Calu3 (cell line): ENCODE measurements at regions not wholly inside any gene's neighbourhood (a gene's known extent, or its start where the extent isn't known, plus 50 kb on each side); places are given as distances from the start of the nearest gene placed in this dataset.
"Not testable (repeated sequence)": the region's sequence is repeated elsewhere in the genome, so short reads cannot be mapped to it uniquely, and the experiment has no call there.

Source experiments
- BruUV-seq: library from RNA; stranded (reverse); fragments of 400-500 nt; replicated peaks from 2 replicates; lab custom pipeline; 2021; lab: Mats Ljungman, UMichigan
- CTCF ChIA-PET: fragments of 300-600 bp; sonication (Branson Sonifier 250); formaldehyde crosslinking; loops from one replicate; lab custom pipeline; 2022; ENCODE audit warnings: antibody characterized with exemption; lab: Charles Lee
- DNase-seq: peaks from one replicate; pipeline ENCODE4 v3.0.0; 2022
- H3K27ac Mint-ChIP-seq: one replicate; pipeline ENCODE4 v1.8.0; 2022; ENCODE audit warnings: mixed read lengths; ENCODE audit not compliant: unreplicated experiment
- H3K27me3 Mint-ChIP-seq: one replicate; pipeline ENCODE4 v1.8.0; 2022; ENCODE audit warnings: mixed read lengths; ENCODE audit not compliant: unreplicated experiment
- H3K36me3 Mint-ChIP-seq: one replicate; pipeline ENCODE4 v1.8.0; 2022; ENCODE audit warnings: mild to moderate bottlenecking, moderate library complexity, mixed read lengths; ENCODE audit not compliant: insufficient read depth, unreplicated experiment
- H3K4me1 Mint-ChIP-seq: one replicate; pipeline ENCODE4 v1.8.0; 2022; ENCODE audit warnings: mild to moderate bottlenecking, low read depth, mixed read lengths; ENCODE audit not compliant: unreplicated experiment
- H3K4me3 Mint-ChIP-seq: one replicate; pipeline ENCODE4 v1.8.0; 2022; ENCODE audit warnings: mild to moderate bottlenecking, low read depth, moderate library complexity, mixed read lengths; ENCODE audit not compliant: unreplicated experiment
- H3K9me3 Mint-ChIP-seq: one replicate; pipeline ENCODE4 v1.8.0; 2022; ENCODE audit warnings: low read depth, mixed read lengths; ENCODE audit not compliant: unreplicated experiment
- intact Hi-C: fragments of 100-400 bp; cut with micrococcal nuclease; formaldehyde crosslinking; loops from one replicate; pipeline ENCODE4 v1.10.0; 2022; ENCODE audit not compliant: unreplicated experiment
- TF ChIP-seq, protein P1 (sequence below): fragments of 200-600 bp; IDR thresholded peaks from one replicate; pipeline ENCODE4 v1.8.0; 2022; ENCODE audit warnings: antibody characterized with exemption; ENCODE audit not compliant: unreplicated experiment

- CTCF ChIA-PET, H3K9me3 Mint-ChIP-seq, BruUV-seq: not testable (repeated sequence)
These were observed 79.8 kb downstream of the LGALS9B start for GRCh38 chr17:20387549-20387948.

DNA sequence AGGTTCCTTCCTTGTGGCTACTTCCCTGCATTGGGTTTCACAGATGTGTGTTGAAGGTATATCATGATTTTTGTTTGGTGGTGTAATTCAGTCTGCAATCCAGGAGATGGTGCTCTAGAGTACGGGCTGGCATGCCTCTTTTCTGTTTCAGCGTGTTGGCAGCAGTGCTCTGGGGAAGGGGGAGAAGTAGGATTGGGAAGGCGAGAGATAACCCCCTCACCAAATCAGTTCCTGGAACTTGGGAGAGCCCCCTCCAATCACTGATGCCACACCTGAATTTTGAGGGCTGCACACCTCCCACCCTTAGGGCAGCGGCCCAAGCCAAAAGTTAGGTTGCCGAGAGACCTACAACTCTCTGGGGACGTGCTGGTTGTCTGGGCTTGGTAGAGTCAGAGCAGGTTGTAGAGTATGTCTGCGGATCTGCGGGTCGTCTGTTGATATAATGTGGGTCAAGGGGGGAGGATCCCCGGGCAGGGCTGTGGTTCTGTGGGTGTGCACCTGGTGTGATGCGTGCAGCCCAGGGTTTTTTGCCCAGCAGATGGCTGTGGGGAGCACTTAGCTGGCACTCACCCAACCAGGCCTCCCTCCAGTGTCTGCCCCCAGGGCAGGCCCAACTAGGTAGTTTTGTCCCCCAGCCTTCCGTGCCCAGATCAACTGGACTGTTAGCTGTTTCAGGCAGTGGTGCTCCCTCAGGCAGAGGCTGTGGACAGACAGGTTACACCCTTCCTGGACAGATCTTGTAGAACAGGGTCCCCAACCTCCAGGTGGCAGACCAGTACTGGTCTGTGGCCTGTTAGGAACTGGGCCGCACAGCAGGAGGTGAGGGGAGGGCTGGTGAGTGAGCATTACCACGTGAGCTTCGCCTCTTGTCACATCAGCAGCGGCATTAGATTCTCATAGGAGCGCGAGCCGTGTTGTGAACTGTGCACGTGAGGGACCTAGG lies 85.7 kb downstream of the LGALS9B start:
- intact Hi-C loops, CTCF ChIA-PET, H3K9me3 Mint-ChIP-seq, H3K36me3 Mint-ChIP-seq, H3K27me3 Mint-ChIP-seq, BruUV-seq, H3K27ac Mint-ChIP-seq: not testable (repeated sequence)
- H3K4me1 Mint-ChIP-seq = peaks cover 11% of the 10 kb centered on the region
- peak; percentile 11 for DNase-seq
- peak overlapping the region; percentile 58 for H3K4me3 Mint-ChIP-seq
- TF ChIP-seq, protein P1, sequence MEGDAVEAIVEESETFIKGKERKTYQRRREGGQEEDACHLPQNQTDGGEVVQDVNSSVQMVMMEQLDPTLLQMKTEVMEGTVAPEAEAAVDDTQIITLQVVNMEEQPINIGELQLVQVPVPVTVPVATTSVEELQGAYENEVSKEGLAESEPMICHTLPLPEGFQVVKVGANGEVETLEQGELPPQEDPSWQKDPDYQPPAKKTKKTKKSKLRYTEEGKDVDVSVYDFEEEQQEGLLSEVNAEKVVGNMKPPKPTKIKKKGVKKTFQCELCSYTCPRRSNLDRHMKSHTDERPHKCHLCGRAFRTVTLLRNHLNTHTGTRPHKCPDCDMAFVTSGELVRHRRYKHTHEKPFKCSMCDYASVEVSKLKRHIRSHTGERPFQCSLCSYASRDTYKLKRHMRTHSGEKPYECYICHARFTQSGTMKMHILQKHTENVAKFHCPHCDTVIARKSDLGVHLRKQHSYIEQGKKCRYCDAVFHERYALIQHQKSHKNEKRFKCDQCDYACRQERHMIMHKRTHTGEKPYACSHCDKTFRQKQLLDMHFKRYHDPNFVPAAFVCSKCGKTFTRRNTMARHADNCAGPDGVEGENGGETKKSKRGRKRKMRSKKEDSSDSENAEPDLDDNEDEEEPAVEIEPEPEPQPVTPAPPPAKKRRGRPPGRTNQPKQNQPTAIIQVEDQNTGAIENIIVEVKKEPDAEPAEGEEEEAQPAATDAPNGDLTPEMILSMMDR = peak; percentile 44

More at GRCh38 chr17:20387549-20387948, 79.8 kb downstream of the LGALS9B start:
- H3K36me3 Mint-ChIP-seq, H3K4me1 Mint-ChIP-seq, H3K4me3 Mint-ChIP-seq, intact Hi-C loops, DNase-seq, H3K27ac Mint-ChIP-seq, H3K27me3 Mint-ChIP-seq: not testable (repeated sequence)

DNA sequence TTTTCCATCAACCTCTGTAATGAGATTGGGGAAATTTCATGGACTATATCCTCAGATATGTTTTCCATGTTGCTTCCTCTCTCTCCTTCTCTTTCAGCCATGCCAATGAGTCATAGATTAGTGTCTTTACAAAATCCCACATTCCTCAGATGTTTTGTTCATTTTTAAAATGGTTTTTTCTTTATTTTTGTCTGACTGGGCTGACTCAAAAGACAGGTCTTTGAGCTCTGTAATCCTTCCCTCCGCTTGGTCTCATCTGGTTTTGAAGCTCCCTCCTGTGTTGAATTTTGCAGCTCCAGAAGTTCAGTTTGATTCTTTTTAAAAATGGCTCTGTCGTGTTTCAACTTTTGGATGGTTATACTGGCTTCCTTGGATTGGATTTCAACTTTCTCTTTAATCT lies 86.7 kb downstream of the LGALS9B start:
- H3K9me3 Mint-ChIP-seq, BruUV-seq, H3K36me3 Mint-ChIP-seq, H3K27me3 Mint-ChIP-seq, intact Hi-C loops, H3K4me3 Mint-ChIP-seq, DNase-seq, CTCF ChIA-PET, H3K27ac Mint-ChIP-seq: not testable (repeated sequence)
- H3K4me1 Mint-ChIP-seq = peaks cover 11% of the 10 kb centered on the region

DNA sequence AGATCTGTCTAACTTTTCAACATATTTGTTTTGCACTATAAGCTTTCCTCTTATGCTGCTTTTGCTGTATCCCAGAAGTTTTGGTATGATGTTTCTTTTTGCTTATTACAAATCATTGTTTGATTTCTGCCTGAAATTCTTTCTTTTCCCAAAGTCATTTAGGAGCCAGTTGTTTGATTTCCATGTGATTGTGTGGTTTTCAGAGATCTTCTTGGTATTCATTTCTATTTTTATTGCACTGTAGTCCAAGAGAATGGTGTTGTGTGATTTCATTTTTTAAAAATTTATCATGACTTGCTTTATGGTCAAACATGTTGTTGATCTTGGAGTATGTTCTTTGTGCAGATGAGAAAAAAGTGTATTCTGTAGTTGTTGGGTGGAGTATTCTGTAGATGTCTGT lies 88.1 kb downstream of the LGALS9B start:
- H3K27me3 Mint-ChIP-seq, intact Hi-C loops, H3K9me3 Mint-ChIP-seq, BruUV-seq, H3K4me3 Mint-ChIP-seq, H3K36me3 Mint-ChIP-seq, CTCF ChIA-PET, DNase-seq, H3K27ac Mint-ChIP-seq: not testable (repeated sequence)
- H3K4me1 Mint-ChIP-seq = peaks cover 11% of the 10 kb centered on the region

GRCh38 chr17:20376642-20377041 lies 90.7 kb downstream of the LGALS9B start:
- H3K36me3 Mint-ChIP-seq, H3K9me3 Mint-ChIP-seq, BruUV-seq, H3K27ac Mint-ChIP-seq, DNase-seq, H3K27me3 Mint-ChIP-seq, intact Hi-C loops, H3K4me3 Mint-ChIP-seq, CTCF ChIA-PET: not testable (repeated sequence)
- H3K4me1 Mint-ChIP-seq = peaks cover 10% of the 10 kb centered on the region

DNA sequence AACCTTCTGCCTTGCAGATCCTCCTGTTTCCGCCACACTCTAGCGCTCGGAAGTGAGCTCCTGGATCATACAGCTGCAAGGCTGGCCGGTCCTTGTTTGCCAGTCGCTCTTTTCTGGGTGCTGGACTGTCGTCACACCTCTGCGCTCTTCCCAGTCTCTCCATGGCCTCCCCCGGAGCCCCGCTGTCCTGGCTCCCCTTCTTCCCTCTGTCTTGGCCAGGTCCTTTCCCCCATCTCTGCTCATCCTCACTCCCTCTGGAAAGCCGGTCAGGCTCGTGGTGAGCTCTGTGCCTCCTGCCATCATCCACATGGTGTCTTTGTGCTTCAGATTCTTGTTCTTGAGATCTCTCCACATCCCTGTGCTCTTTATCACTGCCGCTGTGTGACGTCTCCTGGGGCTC lies 91.6 kb downstream of the LGALS9B start:
- H3K27me3 Mint-ChIP-seq, H3K9me3 Mint-ChIP-seq, H3K4me1 Mint-ChIP-seq, intact Hi-C loops, H3K27ac Mint-ChIP-seq, H3K36me3 Mint-ChIP-seq, H3K4me3 Mint-ChIP-seq, BruUV-seq, CTCF ChIA-PET, DNase-seq: not testable (repeated sequence)
